Fibroblast of lung (primary cell): ENCODE measurements at regions not wholly inside any gene's neighbourhood (a gene's known extent, or its start where the extent isn't known, plus 50 kb on each side); places are given as distances from the start of the nearest gene placed in this dataset.
"Not testable (repeated sequence)": the region's sequence is repeated elsewhere in the genome, so short reads cannot be mapped to it uniquely, and the experiment has no call there.

Source experiments
- CTCF ChIP-seq, 2 donors: IDR thresholded peaks in 1 of 2; conservative IDR thresholded peaks in 1 of 2; 1 replicate in 1 of 2; 2 replicates in 1 of 2; pipeline ENCODE4 v1.5.1; 2011 to 2012; ENCODE audit warnings: low read length in 2 of 2, control low read depth in 1 of 2, inconsistent platforms in 1 of 2, low read depth in 1 of 2, mild to moderate bottlenecking in 1 of 2
- EZH2 ChIP-seq: IDR thresholded peaks from 2 replicates; pipeline ENCODE4 v1.5.1; 2012; ENCODE audit warnings: low read length, control low read depth, mild to moderate bottlenecking; ENCODE audit errors: missing control alignments

GRCh38 chr2:90325796-90326353 lies 1634.4 kb downstream of the RPIA start:
- TF ChIP-seq CTCF (conservative IDR thresholded peaks at IDR 0.05 in 1 of 2, IDR thresholded peaks at IDR 0.05 in 1 of 2; ENCODE audit: low read depth in 1 of 2, low read length in 2 of 2); EZH2: not testable (repeated sequence)
